ENCODE measurements at regions not wholly inside any gene's neighbourhood (a gene's known extent, or its start where the extent isn't known, plus 50 kb on each side); places are given as distances from the start of the nearest gene placed in this dataset.

DNA sequence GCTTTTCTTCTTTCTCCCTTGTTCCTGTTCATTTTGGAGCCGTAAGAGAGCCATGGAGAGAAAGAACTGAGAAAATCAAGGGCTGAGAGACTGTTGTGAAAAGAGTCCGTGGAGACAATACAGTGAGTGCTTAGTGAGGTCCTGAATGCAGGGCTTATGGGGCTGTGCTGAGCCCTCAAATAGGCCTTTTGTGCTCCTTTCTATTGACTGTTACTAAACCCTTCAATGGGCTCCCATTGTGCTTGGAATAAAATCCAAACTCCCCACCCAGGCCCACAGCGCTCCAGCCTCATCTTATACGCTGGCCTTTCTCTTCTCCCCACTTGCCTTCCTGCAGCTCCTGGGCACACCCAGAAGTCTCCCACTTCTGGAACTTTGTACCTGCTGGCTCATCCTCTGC is 243.1 kb upstream of the HABP2 start:
- DNase-seq, result no peak
- Mint-ChIP-seq H3K4me3 (no peak overlapping the region), H3K27me3 (ENCODE audit: low read depth, poor library complexity) (peaks cover 12% of the 10 kb centered on the region), H3K27ac (no peak overlapping the region), H3K36me3 (ENCODE audit: low read depth) (no peaks in the 10 kb centered on the region), H3K4me1 (peaks cover 19% of the 10 kb centered on the region), H3K9me3 (peaks cover under 1% of the 10 kb centered on the region)
- TF ChIP-seq, protein P1, sequence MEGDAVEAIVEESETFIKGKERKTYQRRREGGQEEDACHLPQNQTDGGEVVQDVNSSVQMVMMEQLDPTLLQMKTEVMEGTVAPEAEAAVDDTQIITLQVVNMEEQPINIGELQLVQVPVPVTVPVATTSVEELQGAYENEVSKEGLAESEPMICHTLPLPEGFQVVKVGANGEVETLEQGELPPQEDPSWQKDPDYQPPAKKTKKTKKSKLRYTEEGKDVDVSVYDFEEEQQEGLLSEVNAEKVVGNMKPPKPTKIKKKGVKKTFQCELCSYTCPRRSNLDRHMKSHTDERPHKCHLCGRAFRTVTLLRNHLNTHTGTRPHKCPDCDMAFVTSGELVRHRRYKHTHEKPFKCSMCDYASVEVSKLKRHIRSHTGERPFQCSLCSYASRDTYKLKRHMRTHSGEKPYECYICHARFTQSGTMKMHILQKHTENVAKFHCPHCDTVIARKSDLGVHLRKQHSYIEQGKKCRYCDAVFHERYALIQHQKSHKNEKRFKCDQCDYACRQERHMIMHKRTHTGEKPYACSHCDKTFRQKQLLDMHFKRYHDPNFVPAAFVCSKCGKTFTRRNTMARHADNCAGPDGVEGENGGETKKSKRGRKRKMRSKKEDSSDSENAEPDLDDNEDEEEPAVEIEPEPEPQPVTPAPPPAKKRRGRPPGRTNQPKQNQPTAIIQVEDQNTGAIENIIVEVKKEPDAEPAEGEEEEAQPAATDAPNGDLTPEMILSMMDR (IDR thresholded peaks at IDR 0.05), result no peak

DNA sequence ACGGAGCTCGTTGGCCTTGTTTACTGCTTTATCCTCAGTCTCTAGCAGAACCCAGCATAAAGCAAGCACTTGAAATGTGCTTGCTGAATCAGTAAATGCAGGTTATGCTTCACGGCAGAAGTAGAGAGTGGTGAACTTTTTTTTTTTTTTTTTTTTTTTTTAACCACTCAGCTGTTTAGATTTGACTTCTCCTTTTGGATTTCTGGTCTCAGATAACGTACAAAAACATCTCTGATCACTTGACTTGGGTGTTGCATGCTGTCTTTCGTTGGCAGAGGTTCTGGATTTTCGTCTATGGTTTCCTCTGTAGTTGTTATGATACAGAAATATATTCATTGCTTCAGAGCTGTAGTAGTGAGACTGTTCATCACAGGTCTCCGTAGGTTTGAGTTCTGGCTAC is 242.5 kb upstream of the HABP2 start:
- H3K4me3 Mint-ChIP-seq, result no peak overlapping the region
- H3K27ac Mint-ChIP-seq, result no peak overlapping the region
- peaks cover 3% of the 10 kb centered on the region for H3K9me3 Mint-ChIP-seq
- no peaks in the 10 kb centered on the region for H3K36me3 Mint-ChIP-seq (ENCODE audit: low read depth)
- H3K4me1 Mint-ChIP-seq, result peaks cover 19% of the 10 kb centered on the region
- peaks cover 14% of the 10 kb centered on the region for H3K27me3 Mint-ChIP-seq (ENCODE audit: low read depth, poor library complexity)
- DNase-seq, result no peak
- TF ChIP-seq, protein P1 (IDR thresholded peaks at IDR 0.05), result no peak

DNA sequence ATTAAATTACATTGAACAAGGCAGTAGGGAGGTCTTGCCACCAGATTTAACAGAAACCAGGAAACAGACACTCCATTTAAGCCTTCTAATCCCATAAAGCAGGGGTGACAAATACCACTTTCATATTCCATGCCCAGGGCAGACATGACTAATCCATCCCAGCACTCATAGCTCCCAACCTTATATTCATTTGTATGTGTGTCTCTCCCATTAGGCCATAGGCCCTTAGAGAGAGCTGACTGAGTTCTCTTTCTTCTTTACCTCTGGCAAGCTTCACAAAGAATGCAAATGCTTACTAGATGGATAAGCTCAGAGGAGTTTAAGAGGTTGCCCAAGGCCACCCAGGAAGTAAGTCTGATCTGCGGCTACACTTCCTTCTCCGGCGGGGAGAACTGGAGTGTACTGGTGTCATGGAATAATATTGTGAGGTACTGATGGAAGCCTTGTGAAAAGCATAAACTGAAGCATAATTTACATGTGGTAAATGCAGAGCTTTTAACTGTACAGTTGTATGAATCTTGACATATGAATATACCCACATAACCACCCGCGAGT is 239.7 kb upstream of the HABP2 start:
- Mint-ChIP-seq H3K4me3 (no peak overlapping the region), H3K9me3 (peaks cover 3% of the 10 kb centered on the region), H3K36me3 (ENCODE audit: low read depth) (no peaks in the 10 kb centered on the region), H3K27ac (no peak overlapping the region), H3K27me3 (ENCODE audit: low read depth, poor library complexity) (peaks cover 12% of the 10 kb centered on the region), H3K4me1 (peaks cover 10% of the 10 kb centered on the region)
- TF ChIP-seq, protein P1 (IDR thresholded peaks at IDR 0.05), result no peak
- no peak for DNase-seq

DNA sequence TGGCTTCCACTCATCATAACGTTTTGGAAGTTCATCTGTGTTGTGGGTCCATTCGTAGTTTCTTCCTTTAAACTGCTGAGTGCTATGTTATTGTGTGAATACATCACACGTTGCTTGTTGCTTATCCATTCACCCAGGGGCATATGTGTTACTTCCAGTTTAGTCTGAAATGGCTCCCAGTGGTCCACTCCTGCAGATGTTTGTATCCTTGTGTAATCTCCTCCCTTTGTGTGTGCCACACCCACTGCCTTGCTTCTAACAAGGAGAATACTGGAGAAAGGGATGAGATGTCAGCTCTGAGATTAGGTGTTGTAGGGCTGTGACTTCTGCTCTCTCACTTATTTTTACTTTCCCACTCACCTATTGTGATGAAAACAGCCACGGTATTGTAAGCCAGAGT is 239.1 kb upstream of the HABP2 start:
- peaks cover 12% of the 10 kb centered on the region for H3K27me3 Mint-ChIP-seq (ENCODE audit: low read depth, poor library complexity)
- peaks cover 10% of the 10 kb centered on the region for H3K4me1 Mint-ChIP-seq
- no peak overlapping the region for H3K4me3 Mint-ChIP-seq

DNA sequence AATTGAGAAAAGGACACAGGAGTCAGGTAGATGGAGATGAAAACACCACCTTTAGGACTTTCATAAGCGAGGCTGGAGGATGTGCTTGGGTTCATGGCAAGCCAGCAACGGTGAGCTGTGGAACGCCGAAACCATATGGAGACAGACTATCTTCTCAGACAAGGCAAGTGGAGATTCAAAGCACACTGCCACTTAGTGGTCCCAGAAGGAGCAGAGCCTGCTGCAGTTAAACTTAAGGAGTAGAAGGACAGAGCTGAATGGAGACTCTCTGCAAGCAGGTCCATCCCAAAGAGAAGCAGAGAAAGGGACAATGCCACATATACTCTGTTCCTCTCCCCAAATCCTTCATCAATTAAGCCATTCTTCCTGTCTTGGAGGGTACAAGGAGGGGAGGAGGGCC is 236.3 kb upstream of the HABP2 start:
- TF ChIP-seq, protein P1 (IDR thresholded peaks at IDR 0.05), result no peak
- Mint-ChIP-seq H3K4me1 (peaks cover 4% of the 10 kb centered on the region), H3K27me3 (ENCODE audit: low read depth, poor library complexity) (peaks cover 8% of the 10 kb centered on the region), H3K36me3 (ENCODE audit: low read depth) (no peaks in the 10 kb centered on the region), H3K27ac (no peak overlapping the region), H3K4me3 (no peak overlapping the region), H3K9me3 (peaks cover 3% of the 10 kb centered on the region)
- no peak for DNase-seq

More for the DNA sequence above, 239.1 kb upstream of the HABP2 start:
- no peak for DNase-seq
- peaks cover 3% of the 10 kb centered on the region for H3K9me3 Mint-ChIP-seq
- TF ChIP-seq, protein P1 (IDR thresholded peaks at IDR 0.05), result no peak
- H3K27ac Mint-ChIP-seq, result no peak overlapping the region
- no peaks in the 10 kb centered on the region for H3K36me3 Mint-ChIP-seq (ENCODE audit: low read depth)

DNA sequence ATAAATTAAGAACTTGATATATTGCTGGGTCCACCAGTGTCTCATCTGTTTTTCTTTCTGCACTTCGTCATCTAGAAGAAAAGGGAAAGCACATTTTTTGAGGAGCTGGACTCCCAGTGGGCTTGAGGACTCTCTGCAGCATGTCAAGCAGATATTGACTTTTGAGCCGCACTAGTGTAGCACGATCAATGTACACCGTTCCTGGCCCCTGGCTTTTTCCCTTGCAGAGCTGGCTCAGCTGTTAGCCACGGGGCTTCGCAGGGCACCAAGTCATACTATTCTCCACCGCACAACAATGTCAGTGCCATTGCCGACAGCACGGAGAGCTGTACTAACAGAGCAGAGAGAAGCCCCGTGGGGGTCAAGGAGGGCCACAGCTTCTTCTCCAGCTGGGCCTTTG is 235.4 kb upstream of the HABP2 start:
- peaks cover 14% of the 10 kb centered on the region for H3K27me3 Mint-ChIP-seq (ENCODE audit: low read depth, poor library complexity)
- H3K4me3 Mint-ChIP-seq, result no peak overlapping the region
- peaks cover 3% of the 10 kb centered on the region for H3K9me3 Mint-ChIP-seq
- DNase-seq, result no peak
- no peaks in the 10 kb centered on the region for H3K36me3 Mint-ChIP-seq (ENCODE audit: low read depth)
- H3K27ac Mint-ChIP-seq, result no peak overlapping the region
- TF ChIP-seq, protein P1 (IDR thresholded peaks at IDR 0.05), result no peak
- H3K4me1 Mint-ChIP-seq, result peaks cover 4% of the 10 kb centered on the region

Data from nephron progenitor cell (in vitro differentiated cells).